ENCODE measurements at regions not wholly inside any gene's neighbourhood (a gene's known extent, or its start where the extent isn't known, plus 50 kb on each side); places are given as distances from the start of the nearest gene placed in this dataset.

- no peaks in the 10 kb centered on the region for H3K9me3 Mint-ChIP-seq (ENCODE audit: unreplicated experiment)
- H3K27ac Mint-ChIP-seq (ENCODE audit: low read depth, unreplicated experiment): no peak overlapping the region
- DNase-seq (ENCODE audit: unreplicated experiment): no peak
- CTCF ChIA-PET: no interaction called here
- H3K4me1 Mint-ChIP-seq (ENCODE audit: insufficient read depth, unreplicated experiment): no peaks in the 10 kb centered on the region
- intact Hi-C loops (cut with micrococcal nuclease): no loop called here
- H3K4me3 Mint-ChIP-seq (ENCODE audit: unreplicated experiment): no peak overlapping the region
- peaks cover 68% of the 10 kb centered on the region for H3K27me3 Mint-ChIP-seq (ENCODE audit: insufficient read depth, unreplicated experiment)
- no peak for TF ChIP-seq CTCF (IDR thresholded peaks at IDR 0.05; ENCODE audit: unreplicated experiment)
- no peaks in the 10 kb centered on the region for H3K36me3 Mint-ChIP-seq (ENCODE audit: insufficient read depth, unreplicated experiment)
- POLR2A ChIA-PET: no interaction called here
- BruUV-seq (replicated peaks): no TSS peak
Measured at GRCh38 chr14:29077916-29078315, 311.3 kb downstream of the FOXG1 start.

- peaks cover 62% of the 10 kb centered on the region for H3K27me3 Mint-ChIP-seq (ENCODE audit: insufficient read depth, unreplicated experiment)
- no TSS peak for BruUV-seq (replicated peaks)
- no peak overlapping the region for H3K4me3 Mint-ChIP-seq (ENCODE audit: unreplicated experiment)
- no peaks in the 10 kb centered on the region for H3K4me1 Mint-ChIP-seq (ENCODE audit: insufficient read depth, unreplicated experiment)
- no peaks in the 10 kb centered on the region for H3K9me3 Mint-ChIP-seq (ENCODE audit: unreplicated experiment)
- POLR2A ChIA-PET: no interaction called here
- no peak for TF ChIP-seq CTCF (IDR thresholded peaks at IDR 0.05; ENCODE audit: unreplicated experiment)
- intact Hi-C loops (cut with micrococcal nuclease): no loop called here
- H3K36me3 Mint-ChIP-seq (ENCODE audit: insufficient read depth, unreplicated experiment): no peaks in the 10 kb centered on the region
- H3K27ac Mint-ChIP-seq (ENCODE audit: low read depth, unreplicated experiment): no peak overlapping the region
- DNase-seq (ENCODE audit: unreplicated experiment): no peak
- CTCF ChIA-PET: no interaction called here
Measured at GRCh38 chr14:29078810-29079522, 312.4 kb downstream of the FOXG1 start.

- POLR2A ChIA-PET: no interaction called here
- Mint-ChIP-seq H3K9me3 (ENCODE audit: unreplicated experiment) (peaks cover 5% of the 10 kb centered on the region), H3K27ac (ENCODE audit: low read depth, unreplicated experiment) (no peak overlapping the region), H3K27me3 (ENCODE audit: insufficient read depth, unreplicated experiment) (peaks cover 50% of the 10 kb centered on the region), H3K4me3 (ENCODE audit: unreplicated experiment) (no peak overlapping the region), H3K36me3 (ENCODE audit: insufficient read depth, unreplicated experiment) (no peaks in the 10 kb centered on the region), H3K4me1 (ENCODE audit: insufficient read depth, unreplicated experiment) (no peaks in the 10 kb centered on the region)
- DNase-seq (ENCODE audit: unreplicated experiment): peak; percentile 28
- intact Hi-C loops (cut with micrococcal nuclease): no loop called here
- TF ChIP-seq CTCF (IDR thresholded peaks at IDR 0.05; ENCODE audit: unreplicated experiment): peak; percentile 27
- no TSS peak for BruUV-seq (replicated peaks)
- CTCF ChIA-PET: no interaction called here
Measured at GRCh38 chr14:29085546-29085945, 319.0 kb downstream of the FOXG1 start.

GRCh38 chr14:29089849-29090248, 323.3 kb downstream of the FOXG1 start:
- no peak overlapping the region for H3K27ac Mint-ChIP-seq (ENCODE audit: low read depth, unreplicated experiment)
- no peak for TF ChIP-seq CTCF (IDR thresholded peaks at IDR 0.05; ENCODE audit: unreplicated experiment)
- DNase-seq (ENCODE audit: unreplicated experiment): no peak
- no peak overlapping the region for H3K4me3 Mint-ChIP-seq (ENCODE audit: unreplicated experiment)
- peaks cover 81% of the 10 kb centered on the region for H3K27me3 Mint-ChIP-seq (ENCODE audit: insufficient read depth, unreplicated experiment)
- no peaks in the 10 kb centered on the region for H3K36me3 Mint-ChIP-seq (ENCODE audit: insufficient read depth, unreplicated experiment)
- peaks cover 5% of the 10 kb centered on the region for H3K9me3 Mint-ChIP-seq (ENCODE audit: unreplicated experiment)
- no TSS peak for BruUV-seq (replicated peaks)
- intact Hi-C loops (cut with micrococcal nuclease): no loop called here
- POLR2A ChIA-PET: no interaction called here
- CTCF ChIA-PET: no interaction called here
- H3K4me1 Mint-ChIP-seq (ENCODE audit: insufficient read depth, unreplicated experiment): no peaks in the 10 kb centered on the region
